GM11168 (cell line): ENCODE measurements at regions not wholly inside any gene's neighbourhood (a gene's known extent, or its start where the extent isn't known, plus 50 kb on each side); places are given as distances from the start of the nearest gene placed in this dataset.
"Not testable (repeated sequence)": the region's sequence is repeated elsewhere in the genome, so short reads cannot be mapped to it uniquely, and the experiment has no call there.

Source experiments
- in situ Hi-C: fragments of 300-500 bp; cut with MboI; formaldehyde crosslinking; loops from one replicate; pipeline ENCODE4 v1.12.0; 2022; ENCODE audit warnings: low sequenced_read_pairs; ENCODE audit not compliant: unreplicated experiment

DNA sequence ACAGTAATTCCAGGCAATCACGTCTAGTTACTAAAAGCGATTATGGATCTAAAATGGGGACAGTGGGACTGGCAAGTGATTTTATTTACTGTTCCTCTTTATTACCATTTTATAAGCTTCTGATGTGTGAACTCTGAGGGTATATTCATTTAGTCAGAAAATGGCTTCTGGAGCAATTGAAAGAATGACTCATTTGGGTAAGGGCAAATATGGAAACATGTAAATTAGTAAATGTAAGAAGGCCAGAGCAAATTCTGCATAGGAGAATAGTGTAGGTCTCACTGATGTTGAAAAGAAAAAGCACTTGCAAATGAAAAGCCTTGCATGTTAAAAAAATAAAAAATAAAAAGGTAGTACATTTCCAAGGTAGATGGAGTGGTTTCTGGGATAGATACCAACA lies 262.2 kb downstream of the KLF5 start:
- in situ Hi-C loops = no loop called here

DNA sequence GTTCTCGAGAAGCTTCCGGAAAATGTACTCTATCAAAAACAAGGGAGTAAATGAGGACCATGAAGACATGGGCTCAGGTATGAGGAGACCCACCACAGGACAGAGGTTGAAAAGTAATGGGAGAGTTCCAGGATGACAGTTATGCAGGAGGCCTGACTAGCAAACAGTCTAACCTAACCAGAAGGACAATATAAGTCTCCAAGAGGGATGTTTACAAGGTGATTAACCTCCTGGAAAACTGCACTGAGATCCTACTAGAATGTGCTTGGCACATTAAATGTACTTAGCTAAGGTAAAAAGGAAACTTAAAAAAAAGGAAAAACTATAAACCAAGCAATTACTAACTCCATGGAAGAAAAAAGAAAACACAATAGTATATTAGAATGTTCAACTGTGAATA lies 258.3 kb downstream of the KLF5 start:
- in situ Hi-C loops = no loop called here

DNA sequence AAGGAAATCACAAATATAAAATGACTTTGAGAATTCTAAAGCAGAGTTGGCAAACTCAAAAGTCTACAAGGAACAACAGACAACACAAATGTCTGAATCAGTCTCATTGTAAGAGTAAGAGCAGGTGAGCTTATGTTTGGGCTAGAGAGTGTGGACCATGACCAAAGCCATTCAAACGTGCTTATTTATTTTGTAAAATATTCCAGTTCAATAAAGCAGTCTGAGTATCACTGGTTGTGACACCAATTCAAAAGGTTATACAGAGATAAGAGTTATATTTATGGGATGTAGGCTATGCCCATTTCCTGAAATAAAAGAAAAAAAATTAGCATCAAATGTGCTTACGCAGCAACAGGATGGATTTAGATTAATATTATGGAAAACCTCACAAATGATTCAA lies 251.6 kb downstream of the KLF5 start:
- in situ Hi-C loops = no loop called here

DNA sequence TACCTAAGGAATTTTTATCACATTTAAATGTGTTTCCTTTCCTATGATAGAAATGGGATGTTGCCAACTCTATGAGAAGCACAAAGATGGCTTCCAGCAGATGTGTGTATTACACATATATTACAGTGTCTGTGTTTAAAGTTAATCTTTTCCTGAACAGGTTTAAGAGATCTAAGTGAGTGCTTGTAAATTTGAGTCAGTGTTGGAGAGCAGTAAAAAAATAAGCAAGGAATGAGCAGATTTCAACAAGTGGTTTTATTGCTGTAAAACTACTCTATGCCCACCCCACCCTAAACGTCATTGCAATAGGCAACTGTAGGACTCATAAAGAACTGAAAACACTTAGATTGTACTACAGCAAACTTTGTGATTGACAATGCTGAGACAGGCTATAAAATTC lies 248.7 kb downstream of the KLF5 start:
- in situ Hi-C loops = no loop called here

DNA sequence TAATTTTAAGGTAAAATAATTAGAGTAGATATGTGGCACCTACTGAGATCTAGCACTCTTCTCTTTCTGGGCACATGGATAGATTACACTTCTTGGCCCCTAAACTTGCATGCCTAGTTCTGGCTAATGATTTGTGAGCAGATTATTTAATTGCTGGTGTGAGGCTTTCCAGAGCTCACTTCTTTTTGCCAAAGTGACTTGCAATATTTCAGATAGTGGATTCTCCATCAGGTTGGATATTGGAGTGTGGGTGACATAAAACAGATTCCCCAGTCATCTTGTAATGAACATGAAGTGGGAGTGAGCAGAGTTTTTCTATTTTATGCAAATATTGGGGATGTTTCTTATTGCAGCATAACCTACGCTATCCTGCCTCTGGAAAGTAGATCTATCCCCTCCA lies 247.9 kb downstream of the KLF5 start:
- in situ Hi-C loops = no loop called here

DNA sequence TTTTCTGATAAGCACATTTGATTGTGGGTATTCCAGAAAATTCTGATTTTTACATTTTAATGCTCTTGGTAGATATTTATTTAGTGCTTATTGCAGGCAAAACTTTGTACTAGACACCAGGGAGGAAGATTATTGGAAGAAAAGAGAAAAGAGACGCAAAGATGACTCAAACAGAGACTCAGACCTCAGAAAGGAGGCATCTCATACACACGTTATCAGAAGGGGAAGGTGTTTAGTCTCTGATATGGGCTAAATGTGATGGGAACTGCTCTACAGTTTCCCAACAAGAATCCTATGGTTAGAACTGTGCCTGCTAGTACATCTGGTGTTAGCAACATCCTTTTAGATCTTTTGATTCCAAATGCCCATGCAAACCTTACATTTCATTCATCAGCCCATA lies 245.6 kb downstream of the KLF5 start:
- in situ Hi-C loops = no loop called here

DNA sequence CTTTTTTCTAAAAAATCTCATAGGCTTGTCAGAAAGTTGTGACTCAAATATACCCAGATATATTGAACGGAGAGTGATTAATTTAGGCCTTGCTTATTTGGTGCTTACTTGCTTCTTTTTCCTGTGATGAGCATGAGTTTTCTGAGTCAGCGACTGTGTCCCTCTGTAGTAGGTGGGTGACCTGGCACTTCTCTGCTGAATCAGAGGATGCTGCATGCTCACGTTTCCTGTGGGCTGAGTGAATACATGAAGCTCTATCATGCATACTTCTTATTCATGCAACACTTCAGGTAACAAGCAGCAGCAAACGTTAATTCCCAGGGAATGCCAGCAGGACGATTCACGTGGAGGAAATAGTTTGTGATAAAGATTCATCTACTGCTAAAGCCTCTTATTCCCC lies 245.0 kb downstream of the KLF5 start:
- in situ Hi-C loops = no loop called here

DNA sequence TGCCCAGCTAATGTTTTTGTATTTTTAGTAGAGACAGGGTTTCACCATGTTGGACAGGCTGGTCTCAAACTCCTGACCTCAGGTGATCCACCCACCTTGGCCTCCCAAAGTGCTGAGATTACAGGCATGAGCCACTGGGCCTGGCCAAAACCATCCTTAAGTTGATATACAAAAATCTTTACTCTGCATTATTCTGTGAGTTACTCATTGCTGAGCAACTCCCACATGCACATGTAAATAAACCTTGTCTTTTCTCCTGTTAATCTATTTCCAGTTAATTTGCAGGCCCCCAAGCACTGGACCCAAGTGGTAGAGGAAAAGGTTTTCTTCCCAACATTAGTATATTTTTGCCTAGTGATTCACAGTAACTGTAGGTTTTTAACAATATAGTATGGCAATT lies 242.8 kb downstream of the KLF5 start:
- in situ Hi-C loops = not testable (repeated sequence)

DNA sequence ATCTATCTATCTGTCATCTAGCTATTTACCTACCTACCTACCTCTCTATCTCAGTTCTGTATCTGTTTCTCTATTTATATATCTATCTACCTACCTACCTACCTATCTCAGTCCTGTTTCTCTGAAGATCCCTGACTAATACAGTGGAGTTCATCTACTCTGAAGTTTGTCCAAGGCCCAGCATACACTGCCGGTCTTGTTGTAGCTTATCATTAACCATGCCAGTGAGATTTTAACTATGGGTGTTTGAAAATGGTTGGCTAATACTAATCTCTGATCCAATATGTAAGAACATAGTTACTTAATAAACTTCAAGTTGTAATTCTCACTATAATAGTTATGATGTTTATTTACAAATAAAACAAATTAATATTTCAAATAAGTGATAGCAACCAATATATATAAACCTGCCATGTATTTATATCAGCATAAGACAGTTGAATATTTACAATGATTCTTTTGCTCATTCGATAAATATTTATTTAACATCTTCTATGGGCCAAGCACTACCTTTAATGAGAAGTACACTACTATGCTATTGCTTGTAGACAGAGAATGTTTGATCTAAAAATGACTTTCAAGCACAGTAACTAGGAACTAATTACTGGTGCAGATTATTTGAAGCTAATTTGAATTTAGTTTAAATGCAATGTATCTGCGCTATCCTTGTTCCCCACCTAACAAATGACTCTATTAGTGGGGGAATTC lies 242.1 kb downstream of the KLF5 start:
- in situ Hi-C loops = no loop called here

DNA sequence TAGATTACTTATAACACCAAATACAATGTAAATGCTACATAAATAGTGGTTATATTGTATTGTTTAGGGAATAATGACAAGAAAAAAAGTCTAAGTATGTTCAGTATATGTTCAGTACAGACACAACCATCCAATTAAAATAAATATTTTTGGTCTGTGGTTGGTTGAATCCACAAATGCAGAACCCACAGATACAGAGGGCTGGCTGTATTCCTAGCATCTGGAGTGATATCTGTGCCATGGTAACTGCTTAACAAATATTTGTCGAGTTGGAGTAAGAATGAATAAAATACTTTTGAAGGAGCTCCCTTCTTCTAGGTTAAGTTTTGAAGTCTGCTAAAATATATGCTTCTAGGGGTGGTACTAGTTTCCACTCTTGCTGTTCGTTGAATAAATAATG lies 241.0 kb downstream of the KLF5 start:
- in situ Hi-C loops = no loop called here

DNA sequence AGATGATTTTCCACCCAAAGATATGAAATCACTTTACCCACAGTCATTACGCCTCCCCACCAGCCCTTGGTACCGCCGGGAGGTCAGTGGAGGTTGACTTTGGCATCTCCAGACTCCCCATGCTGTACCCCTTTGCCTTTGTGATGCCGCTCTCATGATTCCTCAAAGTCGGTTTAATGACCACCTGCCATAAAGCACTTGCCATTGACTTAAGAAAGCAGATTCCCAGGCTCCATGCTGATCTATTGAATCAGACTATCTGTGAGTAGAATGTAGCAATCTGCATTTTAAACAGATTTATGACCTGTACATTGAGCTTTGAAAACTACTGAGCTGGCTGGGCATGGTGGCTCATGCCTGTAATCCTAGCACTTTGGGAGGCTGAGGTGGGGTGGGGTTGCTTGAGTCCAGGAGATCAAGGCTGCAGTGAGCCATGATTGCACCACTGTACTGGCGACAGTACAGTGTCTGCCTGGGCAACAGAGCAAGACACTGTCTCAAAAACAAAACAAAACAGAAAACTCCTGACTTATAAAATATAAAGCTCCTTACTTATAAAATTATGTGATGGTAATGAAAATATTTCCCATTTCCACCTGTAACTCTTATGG lies 235.2 kb downstream of the KLF5 start:
- in situ Hi-C loops = no loop called here

DNA sequence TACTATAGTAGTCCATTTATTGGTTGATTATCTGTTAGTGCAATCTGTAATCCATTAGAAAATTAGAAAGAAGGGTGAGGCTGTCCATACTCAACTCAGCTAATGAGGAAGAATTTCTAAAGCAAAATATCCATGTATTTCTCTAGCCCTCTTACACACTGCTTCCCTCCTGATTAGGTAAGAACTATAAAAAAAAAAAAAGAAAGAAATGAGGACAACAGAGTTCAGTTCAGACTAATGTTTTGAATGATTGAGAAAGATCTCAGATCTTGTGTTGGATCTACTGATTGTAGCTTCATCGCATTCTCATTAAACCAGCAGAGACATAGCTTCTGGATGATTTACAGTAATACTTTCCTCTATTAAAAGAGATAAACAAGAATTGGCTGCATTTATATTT lies 233.3 kb downstream of the KLF5 start:
- in situ Hi-C loops = no loop called here

DNA sequence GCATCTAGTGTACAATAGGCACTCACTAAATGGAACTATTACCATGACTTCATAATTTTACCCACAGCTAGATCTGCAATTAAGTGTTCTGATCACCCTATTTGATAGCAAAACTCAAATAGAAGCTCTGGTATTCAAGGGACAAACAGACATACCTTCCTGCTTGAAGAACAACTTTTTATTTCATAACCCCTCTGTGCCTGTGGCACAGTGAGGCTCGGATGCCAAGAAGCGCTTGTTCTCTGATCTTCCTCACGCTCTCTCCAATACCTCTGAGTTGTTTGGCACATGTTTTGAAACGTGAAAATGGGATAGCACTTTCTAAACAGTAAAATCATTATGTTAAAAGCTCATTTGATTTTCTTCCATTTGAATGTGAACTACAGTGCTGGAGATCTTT lies 232.0 kb downstream of the KLF5 start:
- in situ Hi-C loops = no loop called here

DNA sequence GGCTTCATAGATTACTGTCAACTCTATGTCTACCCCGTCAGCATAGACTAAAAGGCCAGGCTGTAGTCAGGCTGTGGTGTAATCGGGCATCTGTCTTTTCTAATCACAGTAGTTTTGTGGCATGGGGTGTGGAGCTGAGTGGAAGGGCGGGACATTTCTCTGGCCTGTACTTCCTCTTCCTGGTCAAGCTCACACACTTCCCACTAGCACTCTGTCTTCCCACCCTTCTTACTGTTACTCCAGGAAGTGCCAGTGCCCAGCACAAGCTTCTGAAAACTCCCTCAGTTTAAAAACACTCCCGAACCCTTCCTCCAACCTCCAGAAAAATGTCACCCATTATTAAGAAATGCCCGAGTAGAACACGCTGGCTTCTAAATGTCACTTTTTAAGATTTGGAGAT lies 229.8 kb downstream of the KLF5 start:
- in situ Hi-C loops = no loop called here

DNA sequence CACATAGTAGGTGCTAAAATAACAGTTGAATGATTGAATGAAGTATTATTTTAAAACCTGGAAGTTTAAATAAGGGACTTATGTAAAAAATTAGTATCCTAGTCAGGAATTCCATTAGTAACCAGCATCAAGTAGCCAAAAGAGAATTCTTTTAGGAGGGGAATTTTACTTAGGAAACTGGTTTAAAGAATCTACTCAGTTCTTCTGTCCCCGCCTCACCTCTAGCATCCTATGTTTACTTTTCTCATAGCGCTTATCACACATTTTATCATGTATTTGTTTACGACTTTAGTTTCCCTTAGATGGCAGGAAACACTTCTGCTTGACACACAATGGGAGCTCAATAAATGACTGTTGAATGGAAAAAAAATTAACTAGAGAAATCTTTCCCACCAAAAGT lies 229.0 kb downstream of the KLF5 start:
- in situ Hi-C loops = no loop called here

DNA sequence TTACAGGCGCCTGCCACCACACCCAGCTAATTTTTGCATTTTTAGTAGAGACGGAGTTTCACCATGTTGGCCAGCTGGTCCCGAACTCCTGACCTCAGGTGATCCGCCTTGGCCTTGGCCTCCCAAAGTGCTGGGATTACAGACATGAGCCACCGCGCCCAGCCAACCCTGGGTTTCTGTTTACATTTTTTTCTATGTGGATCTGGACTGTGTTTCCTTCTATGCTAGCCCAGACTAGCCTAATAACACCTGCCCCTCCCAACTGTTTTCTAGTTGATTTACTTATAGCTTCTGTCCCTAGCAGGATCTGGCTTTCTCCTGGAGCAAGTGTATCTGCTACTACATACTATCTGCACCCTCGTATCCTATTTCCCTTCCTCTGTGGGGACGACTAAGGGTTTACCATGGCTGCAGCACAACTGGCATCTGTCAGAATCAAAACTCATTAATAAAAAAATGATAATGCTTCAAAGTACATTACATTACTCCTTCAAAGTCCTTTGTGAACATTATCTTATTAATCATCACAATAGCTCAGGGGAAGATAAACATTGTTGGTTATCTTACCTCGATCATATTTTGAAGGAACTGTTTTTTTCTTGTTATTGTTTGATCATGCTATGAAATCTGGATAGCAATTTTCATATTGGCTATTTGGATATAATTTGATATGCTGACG lies 228.3 kb downstream of the KLF5 start:
- in situ Hi-C loops = no loop called here

DNA sequence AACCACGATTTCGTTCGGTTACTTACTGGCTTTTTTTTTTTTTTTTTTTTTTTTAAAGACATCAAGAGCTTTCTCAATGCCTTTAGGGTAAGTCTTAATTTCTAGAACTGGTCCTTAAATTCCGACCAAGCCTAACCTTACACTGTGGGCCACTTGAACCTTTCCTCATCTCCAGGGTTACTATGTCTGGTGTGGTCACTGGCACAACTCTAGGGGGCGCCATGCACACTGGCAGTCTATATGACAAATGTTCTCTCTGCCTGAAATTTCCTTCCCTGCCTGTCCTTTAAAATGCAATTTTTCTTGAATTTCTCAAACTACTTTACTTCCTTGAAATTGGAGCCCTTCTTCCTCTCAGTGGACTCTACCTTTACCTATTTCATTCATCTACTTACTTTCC lies 227.4 kb downstream of the KLF5 start:
- in situ Hi-C loops = no loop called here

DNA sequence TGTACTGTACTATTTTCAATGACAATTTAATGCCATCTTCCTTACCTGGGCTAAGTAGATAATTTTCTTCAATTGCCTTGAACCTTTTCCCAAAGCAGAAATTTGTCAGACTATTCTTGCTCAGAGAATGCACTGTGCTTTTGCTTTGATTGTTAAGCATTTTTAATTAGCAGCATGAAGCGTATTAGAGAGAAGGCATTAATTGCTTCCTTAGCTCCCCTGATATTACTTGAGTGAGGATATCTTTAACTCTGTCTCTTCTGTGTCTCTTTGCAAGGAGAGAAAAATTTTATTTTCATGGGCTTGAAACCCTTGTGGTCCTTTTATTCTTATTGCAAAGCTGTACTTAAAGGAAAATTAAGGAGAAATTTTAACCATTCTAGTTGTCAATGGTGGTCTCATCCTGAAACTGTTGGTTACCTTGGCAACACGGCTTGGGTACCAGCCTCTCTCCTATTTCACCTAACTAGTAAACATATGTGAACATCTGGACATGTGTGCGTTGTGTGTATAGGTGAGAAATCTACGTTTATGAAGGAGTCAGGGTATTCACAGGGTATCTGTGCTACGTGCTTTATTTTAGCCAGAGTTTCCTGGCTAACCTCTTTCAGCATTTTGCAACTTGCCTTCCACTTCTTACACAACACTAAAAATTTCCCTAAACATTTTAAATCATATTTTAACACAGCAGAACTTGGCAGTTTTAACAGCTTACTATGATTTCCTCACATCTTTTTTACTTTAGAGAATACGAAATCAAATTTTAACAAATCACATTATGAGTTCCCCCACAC lies 225.5 kb downstream of the KLF5 start:
- in situ Hi-C loops = no loop called here

DNA sequence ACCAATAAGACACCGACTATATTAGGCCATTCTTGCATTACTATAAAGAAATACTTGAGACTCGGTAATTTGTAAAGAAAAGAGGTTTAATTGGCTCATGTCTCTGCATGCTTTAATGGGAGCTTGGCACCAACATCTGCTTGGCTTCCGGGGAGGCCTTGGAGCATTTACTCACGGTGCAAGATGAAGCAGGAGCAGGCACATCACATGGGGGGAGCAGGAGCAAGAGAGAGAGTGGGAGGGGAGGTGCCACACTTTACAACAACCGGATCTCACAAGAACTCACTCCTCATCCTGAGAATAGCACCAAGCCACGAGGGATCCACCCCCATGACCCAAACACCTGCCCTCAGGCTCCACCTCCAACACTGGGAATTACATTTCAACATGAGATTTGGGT lies 224.8 kb downstream of the KLF5 start:
- in situ Hi-C loops = no loop called here

DNA sequence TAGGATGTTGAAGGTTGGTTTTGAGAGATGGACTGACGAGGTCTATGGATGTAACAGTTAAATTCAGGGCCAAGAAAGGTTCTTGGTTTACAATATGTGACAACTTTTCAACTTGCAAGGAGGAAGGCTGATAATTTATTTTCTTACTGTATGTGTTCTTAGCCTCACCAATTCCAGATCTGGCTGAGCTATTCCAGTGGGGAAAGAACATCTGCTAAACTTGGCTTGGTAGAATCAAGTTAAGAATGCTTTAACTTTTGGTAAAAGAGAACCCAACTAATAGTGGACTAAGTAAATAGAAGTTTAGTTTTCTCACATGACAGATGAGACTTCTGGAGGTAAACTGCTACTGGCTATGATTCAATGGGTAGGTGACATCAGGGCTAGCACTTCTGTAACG lies 222.9 kb downstream of the KLF5 start:
- in situ Hi-C loops = no loop called here

DNA sequence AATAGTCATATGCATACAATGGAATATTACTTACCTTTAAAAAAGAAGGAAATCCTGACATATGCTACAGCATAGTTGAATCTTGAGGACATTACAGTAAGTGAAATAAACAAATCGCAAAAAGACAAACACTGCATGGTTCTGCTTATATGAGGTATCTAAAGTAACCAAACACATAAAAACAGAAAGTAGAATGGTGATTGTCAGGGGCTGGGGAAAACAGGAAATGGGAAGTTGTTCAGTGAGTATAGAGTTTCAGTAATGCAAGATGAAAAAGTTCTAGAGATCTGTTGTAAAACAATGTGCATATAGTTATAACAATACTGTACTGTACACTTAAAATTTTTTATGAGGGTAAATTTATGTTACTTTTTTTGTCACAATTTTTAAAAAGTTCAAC lies 219.4 kb downstream of the KLF5 start:
- in situ Hi-C loops = no loop called here
